HG02981 (cell line): ENCODE measurements at regions not wholly inside any gene's neighbourhood (a gene's known extent, or its start where the extent isn't known, plus 50 kb on each side); places are given as distances from the start of the nearest gene placed in this dataset.

Source experiments
- ATAC-seq: cut with Tn5 transposase; IDR thresholded peaks from one replicate; pipeline ENCODE4 v1.9.1; 2021; ENCODE audit warnings: mild to moderate bottlenecking, moderate library complexity; ENCODE audit not compliant: unreplicated experiment

- ATAC-seq: no peak
Observed at GRCh38 chr6:43951756-43952675, 175.2 kb downstream of the MRPL14 start.

GRCh38 chr6:43951063-43951755, 176.0 kb downstream of the MRPL14 start:
- ATAC-seq: no peak

GRCh38 chr6:43950731-43951062, 176.6 kb downstream of the MRPL14 start:
- ATAC-seq: no peak

GRCh38 chr6:43950051-43950605, 177.1 kb downstream of the MRPL14 start:
- no peak for ATAC-seq

GRCh38 chr6:43949551-43949991, 177.7 kb downstream of the MRPL14 start:
- ATAC-seq: no peak

- ATAC-seq: no peak
Observed at GRCh38 chr6:43948527-43949485, 178.4 kb downstream of the MRPL14 start.

GRCh38 chr6:43947860-43948259, 177.8 kb downstream of the VEGFA start:
- ATAC-seq: no peak

GRCh38 chr6:43946641-43947363, 176.8 kb downstream of the VEGFA start:
- ATAC-seq: no peak

- ATAC-seq: no peak
Observed at GRCh38 chr6:43945768-43946080, 175.7 kb downstream of the VEGFA start.

GRCh38 chr6:43944908-43945767, 175.1 kb downstream of the VEGFA start:
- ATAC-seq: no peak

GRCh38 chr6:43943781-43944250, 173.8 kb downstream of the VEGFA start:
- ATAC-seq: no peak

- ATAC-seq: no peak
Observed at GRCh38 chr6:43943099-43943766, 173.2 kb downstream of the VEGFA start.

GRCh38 chr6:43942616-43943015, 172.6 kb downstream of the VEGFA start:
- no peak for ATAC-seq

- no peak for ATAC-seq
Observed at GRCh38 chr6:43942011-43942442, 172.0 kb downstream of the VEGFA start.

- no peak for ATAC-seq
Observed at GRCh38 chr6:43941174-43941573, 171.2 kb downstream of the VEGFA start.

GRCh38 chr6:43940393-43941087, 170.5 kb downstream of the VEGFA start:
- ATAC-seq: no peak

GRCh38 chr6:43940071-43940392, 170.0 kb downstream of the VEGFA start:
- no peak for ATAC-seq
